GM23338 (cell line): ENCODE measurements at regions not wholly inside any gene's neighbourhood (a gene's known extent, or its start where the extent isn't known, plus 50 kb on each side); places are given as distances from the start of the nearest gene placed in this dataset.

Experiments
- ATAC-seq: fragments of 200-7000 bp; cut with Tn5 transposase; 3 replicates; pipeline ENCODE4 v1.9.1; 2020
- DNase-seq: peaks from one replicate; pipeline ENCODE4 v3.0.0-alpha.2; 2015; ENCODE audit warnings: low spot score
- H2AFZ ChIP-seq: fragments of 200-600 bp; sonication (generic); 2 replicates; pipeline ENCODE4 v1.8.0; 2016; ENCODE audit warnings: antibody characterized with exemption, mild to moderate bottlenecking, moderate library complexity
- H3F3A ChIP-seq: fragments of 200-600 bp; sonication (generic); replicated peaks from 2 replicates; pipeline ENCODE4 v1.8.0; 2017; ENCODE audit warnings: antibody characterized with exemption, mixed run types, low read depth
- H3K27ac ChIP-seq: fragments of 200-600 bp; sonication (generic); 2 replicates; pipeline ENCODE4 v1.6.1; 2016; ENCODE audit warnings: low read depth
- H3K27me3 ChIP-seq: fragments of 200-600 bp; sonication (generic); 2 replicates; pipeline ENCODE4 v1.8.0; 2016; ENCODE audit warnings: mild to moderate bottlenecking, mixed run types, moderate library complexity; ENCODE audit not compliant: insufficient read depth
- H3K36me3 ChIP-seq: fragments of 200-600 bp; sonication (generic); 2 replicates; pipeline ENCODE4 v1.8.0; 2016; ENCODE audit warnings: mild to moderate bottlenecking; ENCODE audit not compliant: insufficient read depth
- H3K4me1 ChIP-seq: fragments of 200-600 bp; sonication (generic); 2 replicates; pipeline ENCODE4 v1.8.0; 2016; ENCODE audit warnings: mild to moderate bottlenecking, moderate library complexity; ENCODE audit not compliant: insufficient read depth
- H3K4me2 ChIP-seq: fragments of 200-600 bp; sonication (generic); 2 replicates; pipeline ENCODE4 v1.7.1; 2017; ENCODE audit warnings: mixed run types
- H3K4me3 ChIP-seq: fragments of 200-600 bp; sonication (generic); 2 replicates; pipeline ENCODE4 v1.6.1; 2016; ENCODE audit warnings: mixed run types
- H3K79me2 ChIP-seq: fragments of 200-600 bp; sonication (generic); replicated peaks from 2 replicates; pipeline ENCODE4 v1.8.0; 2017; ENCODE audit warnings: mild to moderate bottlenecking; ENCODE audit not compliant: insufficient read depth
- H3K9me2 ChIP-seq: fragments of 200-600 bp; sonication (generic); 2 replicates; pipeline ENCODE4 v1.8.0; 2017; ENCODE audit not compliant: insufficient read depth
- H4K20me1 ChIP-seq: fragments of 200-600 bp; sonication (generic); replicated peaks from 2 replicates; pipeline ENCODE4 v1.8.0; 2017; ENCODE audit warnings: mild to moderate bottlenecking; ENCODE audit not compliant: insufficient read depth
- H3K27ac Mint-ChIP-seq: 2 replicates; pipeline ENCODE4 v1.8.0; 2020; ENCODE audit warnings: inconsistent platforms, mild to moderate bottlenecking, moderate library complexity, mixed read lengths
- H3K27me3 Mint-ChIP-seq: 3 replicates; pipeline ENCODE4 v1.8.0; 2022; ENCODE audit warnings: low read depth, mild to moderate bottlenecking, moderate library complexity, mixed read lengths, inconsistent platforms; ENCODE audit not compliant: insufficient read depth, poor library complexity
- H3K36me3 Mint-ChIP-seq: 3 replicates; pipeline ENCODE4 v1.8.0; 2021; ENCODE audit warnings: low read depth, mild to moderate bottlenecking, inconsistent platforms, moderate library complexity, mixed read lengths
- H3K4me1 Mint-ChIP-seq: 3 replicates; pipeline ENCODE4 v1.8.0; 2020; ENCODE audit warnings: mild to moderate bottlenecking, inconsistent platforms, mixed read lengths
- H3K4me3 Mint-ChIP-seq: 3 replicates; pipeline ENCODE4 v1.8.0; 2021; ENCODE audit warnings: moderate library complexity, mild to moderate bottlenecking, inconsistent platforms, mixed read lengths
- H3K9me3 Mint-ChIP-seq: 3 replicates; pipeline ENCODE4 v1.8.0; 2020; ENCODE audit warnings: moderate library complexity, mild to moderate bottlenecking, inconsistent platforms, mixed read lengths
- CREB1 ChIP-seq: fragments of 250-450 bp; sonication (Bioruptor Pico); IDR thresholded peaks from 2 replicates; pipeline ENCODE4 v1.5.0; 2020; ENCODE audit warnings: low read depth, mild to moderate bottlenecking, moderate library complexity
- EZH2 ChIP-seq: fragments of 200-600 bp; sonication (generic); IDR thresholded peaks from one replicate; pipeline ENCODE4 v1.8.0; 2017; ENCODE audit warnings: antibody characterized with exemption, mild to moderate bottlenecking, low read depth; ENCODE audit not compliant: unreplicated experiment
- EZH2phosphoT487 ChIP-seq: fragments of 200-600 bp; sonication (generic); IDR thresholded peaks from one replicate; pipeline ENCODE4 v1.8.1; 2018; ENCODE audit warnings: antibody characterized with exemption; ENCODE audit not compliant: unreplicated experiment
- JUNB ChIP-seq: IDR thresholded peaks from one replicate; pipeline ENCODE4 v1.6.1; 2016; ENCODE audit warnings: antibody characterized with exemption; ENCODE audit not compliant: unreplicated experiment
- NANOG ChIP-seq: IDR thresholded peaks from 2 replicates; pipeline ENCODE4 v1.6.1; 2016; ENCODE audit warnings: antibody characterized with exemption, borderline replicate concordance
- POLR2AphosphoS5 ChIP-seq: IDR thresholded peaks from 2 replicates; pipeline ENCODE4 v1.6.1; 2016; ENCODE audit warnings: antibody characterized with exemption, low read depth
- STAT1 ChIP-seq: IDR thresholded peaks from one replicate; pipeline ENCODE4 v1.6.1; 2016; ENCODE audit warnings: antibody characterized with exemption; ENCODE audit not compliant: unreplicated experiment
- ZNF114 ChIP-seq: fragments of 250-450 bp; sonication (Bioruptor Pico); IDR thresholded peaks from 2 replicates; pipeline ENCODE4 v1.5.0; 2020; ENCODE audit warnings: mild to moderate bottlenecking, moderate library complexity
- ZNF331 ChIP-seq: fragments of 250-450 bp; sonication (Bioruptor Pico); IDR thresholded peaks from 2 replicates; pipeline ENCODE4 v1.5.0; 2020; ENCODE audit warnings: low read depth, mild to moderate bottlenecking, moderate library complexity
- TF ChIP-seq, protein P1 (sequence below), 2 experiments: fragments of 200-600 bp in 1 of 2; sonication (generic) in 1 of 2; conservative IDR thresholded peaks; 2 replicates each; pipeline versions ENCODE4 v1.5.1 to v1.6.1; 2016 to 2017; ENCODE audit warnings: antibody characterized with exemption in 2 of 2, low read depth in 2 of 2, mild to moderate bottlenecking in 2 of 2, moderate library complexity in 1 of 2
- TF ChIP-seq, protein P2 (sequence below): IDR thresholded peaks from one replicate; pipeline ENCODE4 v1.6.1; 2018; ENCODE audit warnings: antibody characterized with exemption; ENCODE audit not compliant: unreplicated experiment
- TF ChIP-seq, protein P3 (sequence below): IDR thresholded peaks from 2 replicates; pipeline ENCODE4 v1.6.1; 2016; ENCODE audit warnings: antibody characterized with exemption

DNA sequence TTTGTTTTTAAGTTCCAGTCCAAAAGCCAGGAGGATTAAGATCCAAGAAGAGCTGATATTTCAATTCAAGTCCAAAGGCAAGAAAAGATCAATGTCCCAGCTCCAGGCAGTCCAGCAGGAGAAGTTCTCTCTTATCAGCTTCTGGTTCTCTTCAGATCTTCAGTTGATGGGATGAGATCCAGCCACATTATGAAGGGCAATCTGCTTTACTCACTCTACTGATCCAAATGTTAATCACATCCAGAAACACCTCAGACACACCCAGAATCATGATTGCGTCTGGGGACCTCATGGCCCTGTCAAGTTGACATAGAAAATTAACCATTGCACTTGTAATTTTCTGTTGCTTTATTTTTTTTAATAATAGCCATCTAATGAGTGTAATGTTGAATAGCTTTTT, 178.4 kb downstream of the HERPUD2 start (continued):
- TF ChIP-seq, protein P1, sequence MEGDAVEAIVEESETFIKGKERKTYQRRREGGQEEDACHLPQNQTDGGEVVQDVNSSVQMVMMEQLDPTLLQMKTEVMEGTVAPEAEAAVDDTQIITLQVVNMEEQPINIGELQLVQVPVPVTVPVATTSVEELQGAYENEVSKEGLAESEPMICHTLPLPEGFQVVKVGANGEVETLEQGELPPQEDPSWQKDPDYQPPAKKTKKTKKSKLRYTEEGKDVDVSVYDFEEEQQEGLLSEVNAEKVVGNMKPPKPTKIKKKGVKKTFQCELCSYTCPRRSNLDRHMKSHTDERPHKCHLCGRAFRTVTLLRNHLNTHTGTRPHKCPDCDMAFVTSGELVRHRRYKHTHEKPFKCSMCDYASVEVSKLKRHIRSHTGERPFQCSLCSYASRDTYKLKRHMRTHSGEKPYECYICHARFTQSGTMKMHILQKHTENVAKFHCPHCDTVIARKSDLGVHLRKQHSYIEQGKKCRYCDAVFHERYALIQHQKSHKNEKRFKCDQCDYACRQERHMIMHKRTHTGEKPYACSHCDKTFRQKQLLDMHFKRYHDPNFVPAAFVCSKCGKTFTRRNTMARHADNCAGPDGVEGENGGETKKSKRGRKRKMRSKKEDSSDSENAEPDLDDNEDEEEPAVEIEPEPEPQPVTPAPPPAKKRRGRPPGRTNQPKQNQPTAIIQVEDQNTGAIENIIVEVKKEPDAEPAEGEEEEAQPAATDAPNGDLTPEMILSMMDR (conservative IDR thresholded peaks at IDR 0.05; ENCODE audit: low read depth in 2 of 2), result no peak
- TF ChIP-seq JUNB (no peak), ZNF331 (CRISPR knock-in tag) (no peak), EZH2phosphoT487 (no peak), NANOG (no peak)

GRCh38 chr7:35513828-35514227, 181.1 kb downstream of the HERPUD2 start:
- no peaks in the 10 kb centered on the region for H3K36me3 ChIP-seq
- H3K27ac Mint-ChIP-seq, result no peak overlapping the region
- H3K9me2 ChIP-seq, result no peaks in the 10 kb centered on the region; the same call in 1 of the 2 replicates
- no peaks in the 10 kb centered on the region for H3K79me2 ChIP-seq
- no peak overlapping the region for H2AFZ ChIP-seq
- H3K4me1 Mint-ChIP-seq, result no peaks in the 10 kb centered on the region
- no peaks in the 10 kb centered on the region for H3K9me3 Mint-ChIP-seq
- ATAC-seq (no peak), DNase-seq (no peak)
- no peaks in the 10 kb centered on the region for H3F3A ChIP-seq
- no peaks in the 10 kb centered on the region for H3K4me1 ChIP-seq
- no peak overlapping the region for H3K4me3 ChIP-seq
- H3K4me2 ChIP-seq, result no peak overlapping the region
- H3K27ac ChIP-seq, result no peak overlapping the region
- no peaks in the 10 kb centered on the region for H3K27me3 ChIP-seq
- no peak overlapping the region for H3K4me3 Mint-ChIP-seq
- H3K36me3 Mint-ChIP-seq, result no peaks in the 10 kb centered on the region
- H4K20me1 ChIP-seq, result no peaks in the 10 kb centered on the region
- H3K27me3 Mint-ChIP-seq, result no peaks in the 10 kb centered on the region
- TF ChIP-seq JUNB, result no peak
- TF ChIP-seq ZNF114, result no peak
- no peak for TF ChIP-seq EZH2
- TF ChIP-seq, protein P2, sequence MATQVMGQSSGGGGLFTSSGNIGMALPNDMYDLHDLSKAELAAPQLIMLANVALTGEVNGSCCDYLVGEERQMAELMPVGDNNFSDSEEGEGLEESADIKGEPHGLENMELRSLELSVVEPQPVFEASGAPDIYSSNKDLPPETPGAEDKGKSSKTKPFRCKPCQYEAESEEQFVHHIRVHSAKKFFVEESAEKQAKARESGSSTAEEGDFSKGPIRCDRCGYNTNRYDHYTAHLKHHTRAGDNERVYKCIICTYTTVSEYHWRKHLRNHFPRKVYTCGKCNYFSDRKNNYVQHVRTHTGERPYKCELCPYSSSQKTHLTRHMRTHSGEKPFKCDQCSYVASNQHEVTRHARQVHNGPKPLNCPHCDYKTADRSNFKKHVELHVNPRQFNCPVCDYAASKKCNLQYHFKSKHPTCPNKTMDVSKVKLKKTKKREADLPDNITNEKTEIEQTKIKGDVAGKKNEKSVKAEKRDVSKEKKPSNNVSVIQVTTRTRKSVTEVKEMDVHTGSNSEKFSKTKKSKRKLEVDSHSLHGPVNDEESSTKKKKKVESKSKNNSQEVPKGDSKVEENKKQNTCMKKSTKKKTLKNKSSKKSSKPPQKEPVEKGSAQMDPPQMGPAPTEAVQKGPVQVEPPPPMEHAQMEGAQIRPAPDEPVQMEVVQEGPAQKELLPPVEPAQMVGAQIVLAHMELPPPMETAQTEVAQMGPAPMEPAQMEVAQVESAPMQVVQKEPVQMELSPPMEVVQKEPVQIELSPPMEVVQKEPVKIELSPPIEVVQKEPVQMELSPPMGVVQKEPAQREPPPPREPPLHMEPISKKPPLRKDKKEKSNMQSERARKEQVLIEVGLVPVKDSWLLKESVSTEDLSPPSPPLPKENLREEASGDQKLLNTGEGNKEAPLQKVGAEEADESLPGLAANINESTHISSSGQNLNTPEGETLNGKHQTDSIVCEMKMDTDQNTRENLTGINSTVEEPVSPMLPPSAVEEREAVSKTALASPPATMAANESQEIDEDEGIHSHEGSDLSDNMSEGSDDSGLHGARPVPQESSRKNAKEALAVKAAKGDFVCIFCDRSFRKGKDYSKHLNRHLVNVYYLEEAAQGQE, result no peak
- no peak for TF ChIP-seq CREB1 (CRISPR knock-in tag)
- TF ChIP-seq, protein P1 (conservative IDR thresholded peaks at IDR 0.05; ENCODE audit: low read depth in 2 of 2), result no peak
- TF ChIP-seq, protein P3, sequence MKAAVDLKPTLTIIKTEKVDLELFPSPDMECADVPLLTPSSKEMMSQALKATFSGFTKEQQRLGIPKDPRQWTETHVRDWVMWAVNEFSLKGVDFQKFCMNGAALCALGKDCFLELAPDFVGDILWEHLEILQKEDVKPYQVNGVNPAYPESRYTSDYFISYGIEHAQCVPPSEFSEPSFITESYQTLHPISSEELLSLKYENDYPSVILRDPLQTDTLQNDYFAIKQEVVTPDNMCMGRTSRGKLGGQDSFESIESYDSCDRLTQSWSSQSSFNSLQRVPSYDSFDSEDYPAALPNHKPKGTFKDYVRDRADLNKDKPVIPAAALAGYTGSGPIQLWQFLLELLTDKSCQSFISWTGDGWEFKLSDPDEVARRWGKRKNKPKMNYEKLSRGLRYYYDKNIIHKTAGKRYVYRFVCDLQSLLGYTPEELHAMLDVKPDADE, result no peak
- no peak for TF ChIP-seq NANOG
- TF ChIP-seq STAT1, result no peak
- TF ChIP-seq ZNF331 (CRISPR knock-in tag), result no peak
- no peak for TF ChIP-seq POLR2AphosphoS5
